ENCODE measurements at regions not wholly inside any gene's neighbourhood (a gene's known extent, or its start where the extent isn't known, plus 50 kb on each side); places are given as distances from the start of the nearest gene placed in this dataset.

- Histone ChIP-seq H3K27ac (peak overlapping the region in 1 of 2 donors; percentile 31), H3K4me1 (no peaks in the 10 kb centered on the region), H3K27me3 (no peaks in the 10 kb centered on the region), H3K36me3 (no peaks in the 10 kb centered on the region), H3K9me3 (no peaks in the 10 kb centered on the region), H3K4me3 (no peak overlapping the region)
- intact Hi-C loops (cut with DNase I; ENCODE audit: low total_unique reads): no loop called here
- DNase-seq: no peak
- TF ChIP-seq POLR2A (IDR thresholded peaks at IDR 0.05) (no peak), CTCF (IDR thresholded peaks at IDR 0.05) (no peak)
These were observed 58.0 kb upstream of the PLET1 start for GRCh38 chr11:112318661-112319060.

GRCh38 chr11:112320668-112321067, 60.0 kb upstream of the PLET1 start:
- Histone ChIP-seq H3K9me3 (no peaks in the 10 kb centered on the region), H3K4me1 (no peaks in the 10 kb centered on the region), H3K4me3 (no peak overlapping the region), H3K27me3 (no peaks in the 10 kb centered on the region), H3K36me3 (no peaks in the 10 kb centered on the region), H3K27ac (no peak overlapping the region)
- TF ChIP-seq POLR2A (IDR thresholded peaks at IDR 0.05) (no peak), CTCF (IDR thresholded peaks at IDR 0.05) (no peak)
- DNase-seq: peak; percentile 30 to 32
- intact Hi-C loops (cut with DNase I; ENCODE audit: low total_unique reads): no loop called here

GRCh38 chr11:112321501-112322172, 61.0 kb upstream of the PLET1 start:
- Histone ChIP-seq H3K27ac (no peak overlapping the region), H3K4me3 (no peak overlapping the region), H3K27me3 (no peaks in the 10 kb centered on the region), H3K4me1 (no peaks in the 10 kb centered on the region), H3K9me3 (no peaks in the 10 kb centered on the region), H3K36me3 (no peaks in the 10 kb centered on the region)
- intact Hi-C loops (cut with DNase I; ENCODE audit: low total_unique reads): no loop called here
- TF ChIP-seq CTCF (IDR thresholded peaks at IDR 0.05) (no peak), POLR2A (IDR thresholded peaks at IDR 0.05) (no peak)
- no peak for DNase-seq

- Histone ChIP-seq H3K4me3 (no peak overlapping the region), H3K4me1 (no peaks in the 10 kb centered on the region), H3K9me3 (no peaks in the 10 kb centered on the region), H3K27me3 (no peaks in the 10 kb centered on the region), H3K27ac (no peak overlapping the region), H3K36me3 (no peaks in the 10 kb centered on the region)
- TF ChIP-seq CTCF (IDR thresholded peaks at IDR 0.05) (no peak), POLR2A (IDR thresholded peaks at IDR 0.05) (no peak)
- no peak for DNase-seq
- intact Hi-C loops (cut with DNase I; ENCODE audit: low total_unique reads): no loop called here
These were observed 61.6 kb upstream of the PLET1 start for GRCh38 chr11:112322173-112322790.

GRCh38 chr11:112334381-112334780, 73.7 kb upstream of the PLET1 start:
- intact Hi-C loops (cut with DNase I; ENCODE audit: low total_unique reads): no loop called here
- Histone ChIP-seq H3K27me3 (no peaks in the 10 kb centered on the region), H3K4me3 (no peak overlapping the region), H3K9me3 (no peaks in the 10 kb centered on the region), H3K4me1 (no peaks in the 10 kb centered on the region), H3K27ac (no peak overlapping the region), H3K36me3 (no peaks in the 10 kb centered on the region)
- TF ChIP-seq POLR2A (IDR thresholded peaks at IDR 0.05) (no peak), CTCF (IDR thresholded peaks at IDR 0.05) (no peak)
- no peak for DNase-seq
